ENCODE measurements at regions not wholly inside any gene's neighbourhood (a gene's known extent, or its start where the extent isn't known, plus 50 kb on each side); places are given as distances from the start of the nearest gene placed in this dataset.

DNA sequence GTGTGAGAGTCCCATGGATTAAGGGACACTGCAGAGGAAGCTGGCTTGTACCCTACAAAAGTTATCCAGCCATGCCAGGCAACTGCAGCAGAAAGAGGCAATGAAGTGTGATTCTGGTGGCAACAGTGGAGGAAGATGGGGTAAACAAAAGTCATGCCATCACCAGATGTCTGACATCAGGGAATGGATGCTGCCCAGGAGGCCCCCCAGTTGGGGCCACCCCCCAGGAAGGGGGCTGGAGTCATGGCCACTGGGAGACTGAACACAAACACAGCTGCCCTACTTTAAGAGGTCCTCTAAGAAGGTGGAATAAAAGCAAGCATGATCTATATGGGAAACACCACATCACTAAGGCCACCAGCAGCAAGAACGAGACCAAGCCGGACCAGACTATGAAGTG lies 235.3 kb downstream of the KLF12 start:
- Histone ChIP-seq H3K4me2 (ENCODE audit: low read length) (no peak overlapping the region), H3K4me3 (ENCODE audit: low read depth, low read length, poor library complexity, severe bottlenecking) (no peak overlapping the region), H4K20me1 (ENCODE audit: insufficient read depth, low read length) (no peaks in the 10 kb centered on the region), H2AFZ (ENCODE audit: low read length) (no peak overlapping the region), H3K79me2 (ENCODE audit: insufficient read depth, low read depth, low read length) (no peaks in the 10 kb centered on the region), H3K9me2 (ENCODE audit: insufficient read depth, low read length) (no peaks in the 10 kb centered on the region), H3K9me3 (ENCODE audit: low read length) (no peaks in the 10 kb centered on the region), H3K27ac (ENCODE audit: low read depth, low read length, poor library complexity, severe bottlenecking) (no peak overlapping the region), H3K4me1 (ENCODE audit: insufficient read depth, low read length, poor library complexity, severe bottlenecking) (peaks cover 23% of the 10 kb centered on the region), H3K36me3 (ENCODE audit: insufficient read depth, low read length) (no peaks in the 10 kb centered on the region)
- intact Hi-C loops (cut with micrococcal nuclease; ENCODE audit: unreplicated experiment): no loop called here
- POLR2A ChIA-PET: interaction anchor here (0.9 kb wide), 2 partner anchors 14 to 125 kb away, joined by 3 read pairs; no protein-coding TSS in a partner anchor
- CTCF ChIA-PET (ENCODE audit: unreplicated experiment): no interaction called here
- no TSS peak for BruUV-seq (replicated peaks)
- TF ChIP-seq EZH2phosphoT487 (IDR thresholded peaks at IDR 0.05; ENCODE audit: borderline replicate concordance, low read depth, low read length): no peak
- TF ChIP-seq, protein P1, sequence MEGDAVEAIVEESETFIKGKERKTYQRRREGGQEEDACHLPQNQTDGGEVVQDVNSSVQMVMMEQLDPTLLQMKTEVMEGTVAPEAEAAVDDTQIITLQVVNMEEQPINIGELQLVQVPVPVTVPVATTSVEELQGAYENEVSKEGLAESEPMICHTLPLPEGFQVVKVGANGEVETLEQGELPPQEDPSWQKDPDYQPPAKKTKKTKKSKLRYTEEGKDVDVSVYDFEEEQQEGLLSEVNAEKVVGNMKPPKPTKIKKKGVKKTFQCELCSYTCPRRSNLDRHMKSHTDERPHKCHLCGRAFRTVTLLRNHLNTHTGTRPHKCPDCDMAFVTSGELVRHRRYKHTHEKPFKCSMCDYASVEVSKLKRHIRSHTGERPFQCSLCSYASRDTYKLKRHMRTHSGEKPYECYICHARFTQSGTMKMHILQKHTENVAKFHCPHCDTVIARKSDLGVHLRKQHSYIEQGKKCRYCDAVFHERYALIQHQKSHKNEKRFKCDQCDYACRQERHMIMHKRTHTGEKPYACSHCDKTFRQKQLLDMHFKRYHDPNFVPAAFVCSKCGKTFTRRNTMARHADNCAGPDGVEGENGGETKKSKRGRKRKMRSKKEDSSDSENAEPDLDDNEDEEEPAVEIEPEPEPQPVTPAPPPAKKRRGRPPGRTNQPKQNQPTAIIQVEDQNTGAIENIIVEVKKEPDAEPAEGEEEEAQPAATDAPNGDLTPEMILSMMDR (conservative IDR thresholded peaks at IDR 0.05; ENCODE audit: low read length): no peak
- no peak for DNase-seq (ENCODE audit: low spot score)

DNA sequence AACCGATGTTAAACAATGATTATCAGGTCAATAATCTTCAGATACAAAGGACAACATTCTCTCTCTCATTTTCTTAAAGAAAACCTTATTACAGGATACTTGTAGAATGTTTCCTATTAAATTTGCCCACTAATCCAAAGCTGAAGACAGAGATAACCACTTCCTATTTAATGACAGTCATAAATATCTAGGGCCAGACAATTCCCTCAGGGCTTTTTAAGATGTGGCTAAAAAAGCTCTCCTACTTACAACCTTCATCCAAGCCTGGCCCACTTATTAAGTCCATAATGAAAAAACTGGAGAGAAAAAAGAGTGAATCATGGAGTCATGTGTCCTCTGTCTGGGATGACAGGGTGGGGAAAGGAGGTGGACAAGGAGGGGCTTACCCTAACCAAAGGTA lies 235.9 kb downstream of the KLF12 start:
- H2AFZ ChIP-seq (ENCODE audit: low read length): no peak overlapping the region
- H3K4me2 ChIP-seq (ENCODE audit: low read length): no peak overlapping the region
- no peak overlapping the region for H3K27ac ChIP-seq (ENCODE audit: low read depth, low read length, poor library complexity, severe bottlenecking)
- no peaks in the 10 kb centered on the region for H4K20me1 ChIP-seq (ENCODE audit: insufficient read depth, low read length)
- no peak for DNase-seq (ENCODE audit: low spot score)
- H3K4me3 ChIP-seq (ENCODE audit: low read depth, low read length, poor library complexity, severe bottlenecking): no peak overlapping the region
- H3K9me2 ChIP-seq (ENCODE audit: insufficient read depth, low read length): no peaks in the 10 kb centered on the region
- no peaks in the 10 kb centered on the region for H3K79me2 ChIP-seq (ENCODE audit: insufficient read depth, low read depth, low read length)
- intact Hi-C loops (cut with micrococcal nuclease; ENCODE audit: unreplicated experiment): no loop called here
- CTCF ChIA-PET (ENCODE audit: unreplicated experiment): no interaction called here
- no peaks in the 10 kb centered on the region for H3K9me3 ChIP-seq (ENCODE audit: low read length)
- peaks cover 23% of the 10 kb centered on the region for H3K4me1 ChIP-seq (ENCODE audit: insufficient read depth, low read length, poor library complexity, severe bottlenecking)
- TF ChIP-seq EZH2phosphoT487 (IDR thresholded peaks at IDR 0.05; ENCODE audit: borderline replicate concordance, low read depth, low read length): no peak
- TF ChIP-seq, protein P1 (conservative IDR thresholded peaks at IDR 0.05; ENCODE audit: low read length): no peak
- no peaks in the 10 kb centered on the region for H3K36me3 ChIP-seq (ENCODE audit: insufficient read depth, low read length)
- POLR2A ChIA-PET: interaction anchor here (0.7 kb wide), 1 partner anchor 67 kb away, joined by 3 read pairs; no protein-coding TSS in a partner anchor
- no TSS peak for BruUV-seq (replicated peaks)

DNA sequence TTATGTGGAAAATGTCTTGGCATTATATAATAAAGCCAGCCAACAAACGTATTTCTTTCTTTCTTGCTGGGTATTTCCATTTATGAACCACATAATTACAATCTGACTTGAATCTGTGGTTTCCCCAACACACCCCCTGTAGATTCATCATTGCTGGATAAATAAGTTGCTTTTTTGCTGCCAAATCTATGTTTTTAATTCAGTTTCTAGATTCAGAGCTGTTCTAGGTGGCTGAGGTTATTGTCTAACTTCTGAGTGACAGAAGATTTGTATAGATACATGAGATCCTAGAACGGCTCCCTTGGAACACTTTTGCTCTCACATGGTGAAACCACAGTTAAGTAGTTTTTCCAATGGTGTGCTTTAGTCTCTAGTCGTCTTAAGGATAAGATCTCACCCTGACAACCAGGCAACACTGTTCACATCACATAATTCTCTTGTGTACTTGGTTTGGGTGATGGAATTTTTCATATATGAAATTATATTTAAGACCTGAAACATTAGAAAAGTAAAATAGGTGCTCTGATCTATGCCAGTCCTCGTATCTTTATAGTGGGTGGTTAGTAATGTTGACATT lies 239.1 kb downstream of the KLF12 start:
- DNase-seq (ENCODE audit: low spot score): no peak
- H3K9me2 ChIP-seq (ENCODE audit: insufficient read depth, low read length): no peaks in the 10 kb centered on the region
- H2AFZ ChIP-seq (ENCODE audit: low read length): no peak overlapping the region
- no peaks in the 10 kb centered on the region for H3K79me2 ChIP-seq (ENCODE audit: insufficient read depth, low read depth, low read length)
- BruUV-seq (replicated peaks): no TSS peak
- intact Hi-C loops (cut with micrococcal nuclease; ENCODE audit: unreplicated experiment): no loop called here
- H3K4me3 ChIP-seq (ENCODE audit: low read depth, low read length, poor library complexity, severe bottlenecking): no peak overlapping the region
- TF ChIP-seq EZH2phosphoT487 (IDR thresholded peaks at IDR 0.05; ENCODE audit: borderline replicate concordance, low read depth, low read length): no peak
- TF ChIP-seq, protein P1 (conservative IDR thresholded peaks at IDR 0.05; ENCODE audit: low read length): no peak
- no peak overlapping the region for H3K4me2 ChIP-seq (ENCODE audit: low read length)
- ChIA-PET POLR2A (interaction anchor here (0.6 to 0.8 kb wide), 2 partner anchors 9 to 391 kb away, joined by 3 read pairs; no protein-coding TSS in a partner anchor), CTCF (ENCODE audit: unreplicated experiment) (no interaction called here)
- no peaks in the 10 kb centered on the region for H3K9me3 ChIP-seq (ENCODE audit: low read length)
- H3K27ac ChIP-seq (ENCODE audit: low read depth, low read length, poor library complexity, severe bottlenecking): no peak overlapping the region
- H4K20me1 ChIP-seq (ENCODE audit: insufficient read depth, low read length): no peaks in the 10 kb centered on the region
- peaks cover 12% of the 10 kb centered on the region for H3K4me1 ChIP-seq (ENCODE audit: insufficient read depth, low read length, poor library complexity, severe bottlenecking)
- no peaks in the 10 kb centered on the region for H3K36me3 ChIP-seq (ENCODE audit: insufficient read depth, low read length)
